PC-9 (cell line): ENCODE measurements at regions not wholly inside any gene's neighbourhood (a gene's known extent, or its start where the extent isn't known, plus 50 kb on each side); places are given as distances from the start of the nearest gene placed in this dataset.

Experiments
- BruUV-seq: library from RNA; stranded (reverse); fragments of 400-500 nt; replicated peaks from 2 replicates; lab custom pipeline; 2021; lab: Mats Ljungman, UMichigan
- CTCF ChIA-PET: fragments of 300-600 bp; sonication (Branson Sonifier 250); formaldehyde crosslinking; loops from one replicate; lab custom pipeline; 2022; ENCODE audit warnings: antibody characterized with exemption; lab: Charles Lee
- POLR2A ChIA-PET: fragments of 300-600 bp; sonication (Branson Sonifier 250); formaldehyde crosslinking; loops from one replicate; lab custom pipeline; 2022; ENCODE audit warnings: antibody characterized with exemption; ENCODE audit not compliant: unreplicated experiment; lab: Charles Lee
- DNase-seq, 2 experiments: peaks; one replicate each; pipeline versions ENCODE4 v3.0.0 to v3.0.0-alpha.2; 2015 to 2022; ENCODE audit warnings: mixed read lengths in 1 of 2
- H2AFZ ChIP-seq: fragments of 200-600 bp; sonication (generic); 2 replicates; pipeline ENCODE4 v1.8.1; 2017; ENCODE audit warnings: antibody characterized with exemption
- H3F3A ChIP-seq: fragments of 200-600 bp; sonication (generic); 2 replicates; pipeline ENCODE4 v1.8.1; 2017; ENCODE audit warnings: antibody characterized with exemption, mild to moderate bottlenecking, low read depth; ENCODE audit not compliant: insufficient read depth
- H3K27ac ChIP-seq: fragments of 200-600 bp; sonication (generic); 2 replicates; pipeline ENCODE4 v1.6.1; 2016; ENCODE audit warnings: mixed run types
- H3K27me3 ChIP-seq: fragments of 200-600 bp; sonication (generic); 2 replicates; pipeline ENCODE4 v1.6.1; 2016; ENCODE audit warnings: low read depth, mixed run types; ENCODE audit not compliant: insufficient read depth
- H3K36me3 ChIP-seq: fragments of 200-600 bp; sonication (generic); 2 replicates; pipeline ENCODE4 v1.6.1; 2016; ENCODE audit warnings: low read depth, mixed run types
- H3K4me1 ChIP-seq: fragments of 200-600 bp; sonication (generic); replicated peaks from 2 replicates; pipeline ENCODE4 v1.6.1; 2016; ENCODE audit warnings: mixed run types; ENCODE audit not compliant: insufficient read depth
- H3K4me2 ChIP-seq: fragments of 200-600 bp; sonication (generic); 2 replicates; pipeline ENCODE4 v1.6.1; 2017; ENCODE audit warnings: mixed run types
- H3K4me3 ChIP-seq: fragments of 200-600 bp; sonication (generic); 2 replicates; pipeline ENCODE4 v1.6.1; 2016; ENCODE audit warnings: mixed run types
- H3K79me2 ChIP-seq: fragments of 200-600 bp; sonication (generic); 2 replicates; pipeline ENCODE4 v1.6.1; 2017; ENCODE audit warnings: low read depth, mixed run types
- H3K9me2 ChIP-seq: fragments of 200-600 bp; sonication (generic); 2 replicates; pipeline ENCODE4 v1.8.1; 2017; ENCODE audit warnings: mild to moderate bottlenecking; ENCODE audit not compliant: insufficient read depth
- H3K9me3 ChIP-seq: fragments of 200-600 bp; sonication (generic); 2 replicates; pipeline ENCODE4 v1.8.1; 2016; ENCODE audit warnings: low read depth; ENCODE audit not compliant: insufficient read depth
- H4K20me1 ChIP-seq: fragments of 200-600 bp; sonication (generic); 2 replicates; pipeline ENCODE4 v1.8.1; 2017; ENCODE audit not compliant: insufficient read depth
- CTCF ChIP-seq: fragments of 200-600 bp; sonication (generic); conservative IDR thresholded peaks from 2 replicates; pipeline ENCODE4 v1.6.1; 2017; ENCODE audit warnings: mixed run types, antibody characterized with exemption, mild to moderate bottlenecking, moderate library complexity
- EZH2 ChIP-seq: fragments of 200-600 bp; sonication (generic); IDR thresholded peaks from 2 replicates; pipeline ENCODE4 v1.8.0; 2017; ENCODE audit warnings: antibody characterized with exemption, low read depth
- intact Hi-C: fragments of 100-400 bp; cut with micrococcal nuclease; formaldehyde crosslinking; loops from one replicate; pipeline ENCODE4 v1.10.0; 2022; ENCODE audit not compliant: unreplicated experiment

DNA sequence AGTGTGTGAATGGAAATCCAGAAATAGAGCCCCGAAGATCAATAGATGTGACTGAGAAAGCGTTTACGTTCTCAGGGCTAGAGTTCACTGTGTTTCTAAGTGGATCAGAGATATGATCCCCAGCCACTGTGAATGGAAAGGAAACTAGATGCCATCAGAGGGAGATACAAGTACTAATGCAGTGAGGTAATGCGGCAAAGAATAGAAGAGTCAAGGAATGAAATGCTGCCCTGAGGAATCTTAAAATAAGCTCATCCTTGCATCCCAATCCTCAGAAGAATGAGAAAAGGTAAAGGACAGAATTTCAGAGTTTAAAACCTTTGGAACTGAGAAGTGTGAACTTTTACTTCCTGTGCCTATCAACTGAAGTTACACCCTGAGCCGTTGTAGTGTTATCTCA, 165.5 kb upstream of the ESRRG start:
- DNase-seq = no peak
- Histone ChIP-seq H3K79me2 (no peaks in the 10 kb centered on the region), H3K27ac (no peak overlapping the region), H3K9me3 (no peaks in the 10 kb centered on the region), H2AFZ (peak overlapping the region; percentile 36; the same call in 1 of the 2 replicates), H3F3A (no peaks in the 10 kb centered on the region), H3K4me1 (no peaks in the 10 kb centered on the region), H3K9me2 (no peaks in the 10 kb centered on the region), H3K27me3 (no peaks in the 10 kb centered on the region), H3K4me2 (no peak overlapping the region), H3K4me3 (no peak overlapping the region), H3K36me3 (no peaks in the 10 kb centered on the region), H4K20me1 (no peaks in the 10 kb centered on the region)
- POLR2A ChIA-PET = no interaction called here
- CTCF ChIA-PET = no interaction called here
- BruUV-seq = no TSS peak
- no peak for TF ChIP-seq CTCF
- TF ChIP-seq EZH2 = no peak
- intact Hi-C loops = no loop called here

DNA sequence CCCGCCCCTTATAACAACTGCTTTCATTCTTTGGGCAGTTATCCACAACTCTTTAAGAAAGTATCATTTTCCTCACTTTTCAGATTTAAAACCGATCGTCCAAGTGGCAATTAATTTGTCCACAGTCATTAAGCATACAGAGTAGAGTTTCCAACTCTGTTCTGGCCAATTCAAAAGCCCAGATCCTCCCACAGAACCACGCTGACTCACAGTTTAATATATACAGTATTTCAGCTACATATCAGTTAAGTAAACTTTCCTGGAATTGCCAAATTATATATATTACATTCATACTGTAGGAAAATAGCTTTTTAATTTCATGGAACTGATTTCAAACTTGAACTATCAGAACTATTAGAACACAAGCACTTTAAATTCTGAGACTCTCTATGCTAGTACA, 163.8 kb upstream of the ESRRG start:
- no peak for TF ChIP-seq CTCF
- TF ChIP-seq EZH2 = no peak
- Histone ChIP-seq H3K9me2 (no peaks in the 10 kb centered on the region), H3K4me1 (no peaks in the 10 kb centered on the region), H3K79me2 (no peaks in the 10 kb centered on the region), H3K9me3 (no peaks in the 10 kb centered on the region), H3K27me3 (no peaks in the 10 kb centered on the region), H3K4me3 (no peak overlapping the region), H4K20me1 (no peaks in the 10 kb centered on the region), H2AFZ (no peak overlapping the region), H3K4me2 (no peak overlapping the region), H3K27ac (no peak overlapping the region), H3K36me3 (no peaks in the 10 kb centered on the region), H3F3A (no peaks in the 10 kb centered on the region)
- POLR2A ChIA-PET = no interaction called here
- DNase-seq = no peak
- BruUV-seq = no TSS peak
- intact Hi-C loops = no loop called here
- CTCF ChIA-PET = no interaction called here

DNA sequence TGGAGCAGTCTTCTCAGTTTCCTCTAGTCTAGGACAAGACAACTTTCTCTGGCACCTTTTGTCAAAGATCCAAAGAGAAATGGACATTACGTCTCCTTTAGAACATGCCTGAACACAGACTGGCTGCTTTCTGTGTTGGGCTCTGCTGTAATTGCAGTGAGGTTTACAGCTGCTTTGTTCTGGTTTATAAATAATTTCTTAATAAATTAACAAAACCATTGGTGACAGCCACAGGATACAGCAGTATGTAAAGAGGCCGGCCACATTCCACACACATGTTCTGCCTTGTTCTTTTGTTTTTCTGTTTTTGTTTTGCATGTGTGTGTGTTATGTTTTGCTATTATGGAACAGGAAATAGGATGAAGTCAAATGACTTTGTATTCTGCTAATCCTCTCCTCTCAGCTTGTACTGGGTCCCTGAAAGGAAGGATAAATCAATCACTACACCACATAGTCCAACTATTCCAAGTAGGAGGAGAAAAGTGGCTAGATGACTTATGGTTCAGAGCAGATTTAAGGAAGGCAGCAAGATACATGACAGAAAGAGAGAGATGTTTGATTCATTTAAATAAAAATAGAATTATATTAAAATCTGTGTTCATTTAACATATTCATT, 161.5 kb upstream of the ESRRG start:
- intact Hi-C loops = no loop called here
- H3K4me2 ChIP-seq = no peak overlapping the region
- H3K27me3 ChIP-seq = no peaks in the 10 kb centered on the region
- no peak for DNase-seq
- H2AFZ ChIP-seq = no peak overlapping the region
- no peak overlapping the region for H3K27ac ChIP-seq
- no peak overlapping the region for H3K4me3 ChIP-seq
- no peaks in the 10 kb centered on the region for H3F3A ChIP-seq
- H3K79me2 ChIP-seq = no peaks in the 10 kb centered on the region
- no peaks in the 10 kb centered on the region for H3K4me1 ChIP-seq
- POLR2A ChIA-PET = no interaction called here
- H3K9me2 ChIP-seq = no peaks in the 10 kb centered on the region
- no TSS peak for BruUV-seq
- no peaks in the 10 kb centered on the region for H4K20me1 ChIP-seq
- no peaks in the 10 kb centered on the region for H3K9me3 ChIP-seq
- no peaks in the 10 kb centered on the region for H3K36me3 ChIP-seq
- CTCF ChIA-PET = no interaction called here
- TF ChIP-seq EZH2 (no peak), CTCF (no peak)
